ENCODE measurements at regions not wholly inside any gene's neighbourhood (a gene's known extent, or its start where the extent isn't known, plus 50 kb on each side); places are given as distances from the start of the nearest gene placed in this dataset.

DNA sequence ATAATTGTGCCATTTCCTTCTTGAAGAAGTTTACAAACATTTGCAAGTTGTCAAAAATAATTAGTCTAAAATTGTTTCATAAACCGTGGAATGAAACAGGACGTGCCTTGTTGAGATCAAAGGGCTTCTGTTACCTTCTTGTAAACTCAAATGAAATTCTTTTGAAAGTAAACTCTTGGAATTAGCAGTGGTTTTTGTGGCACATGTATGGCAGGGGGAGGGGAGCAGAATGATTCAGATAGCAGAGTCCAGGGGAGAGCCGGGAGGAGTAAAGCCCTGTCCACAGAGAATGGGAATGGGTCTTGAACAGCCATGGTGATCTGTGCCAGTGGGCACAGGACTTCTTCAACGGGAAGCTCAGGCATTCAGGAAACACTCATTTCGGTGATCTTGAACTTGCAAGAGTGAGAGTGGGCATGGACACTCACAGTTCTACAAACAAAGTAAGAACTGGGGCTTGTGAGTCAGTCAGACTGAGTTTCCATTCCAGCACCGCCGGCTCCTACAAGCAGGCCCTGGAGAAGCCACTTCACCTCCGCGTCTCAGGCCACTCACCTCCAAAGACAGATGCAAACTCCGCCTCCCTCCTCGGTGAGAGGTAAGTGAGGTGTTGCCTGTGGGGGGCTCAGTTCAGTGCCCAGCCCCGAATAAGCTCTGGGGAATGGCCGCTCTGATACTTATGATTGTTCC lies 143.1 kb downstream of the CDH26 start:
- Histone ChIP-seq H2AFZ (ENCODE audit: insufficient read depth, low read length, poor library complexity) (no peak overlapping the region), H2AK5ac (ENCODE audit: low read length) (no peak overlapping the region), H3K9me3 (ENCODE audit: insufficient read depth, low read depth, low read length) (peaks cover 1% of the 10 kb centered on the region), H3K23ac (ENCODE audit: low read length) (no peak overlapping the region), H3K14ac (ENCODE audit: low read length) (no peak overlapping the region), H2BK120ac (ENCODE audit: insufficient read depth, low read length, poor library complexity) (no peak overlapping the region), H2BK12ac (ENCODE audit: low read length) (no peak overlapping the region), H2BK5ac (ENCODE audit: low read depth, low read length, poor library complexity) (no peak overlapping the region), H3K79me1 (ENCODE audit: low read length) (no peaks in the 10 kb centered on the region), H3K9ac (ENCODE audit: low read length) (no peak overlapping the region), H3K79me2 (ENCODE audit: control insufficient read depth, insufficient read depth, low read length, poor library complexity) (no peaks in the 10 kb centered on the region), H4K12ac (ENCODE audit: low read depth, low read length) (no peak overlapping the region), H3K27me3 (ENCODE audit: insufficient read depth, low read length) (no peaks in the 10 kb centered on the region), H3K4me1 (ENCODE audit: control insufficient read depth in 1 of 2, insufficient read depth in 2 of 2, low read length in 2 of 2) (no peaks in the 10 kb centered on the region), H4K8ac (ENCODE audit: low read depth, low read length) (no peak overlapping the region), H3K36me3 (ENCODE audit: control insufficient read depth in 1 of 2, insufficient read depth in 2 of 2, low read length in 2 of 2) (no peaks in the 10 kb centered on the region), H3K4ac (ENCODE audit: low read depth, low read length) (no peak overlapping the region), H3K18ac (ENCODE audit: low read length) (no peak overlapping the region), H3K4me3 (ENCODE audit: low read depth, low read length) (no peak overlapping the region), H3K4me2 (ENCODE audit: low read length) (no peak overlapping the region), H4K91ac (ENCODE audit: low read depth, low read length) (no peak overlapping the region), H3K27ac (ENCODE audit: low read depth, low read length) (no peak overlapping the region)
- no peak for DNase-seq
- WGBS (ENCODE audit: extremely low coverage, insufficient coverage, insufficient read length) = no CpG with 5 or more reads among the region's 13 CpGs

DNA sequence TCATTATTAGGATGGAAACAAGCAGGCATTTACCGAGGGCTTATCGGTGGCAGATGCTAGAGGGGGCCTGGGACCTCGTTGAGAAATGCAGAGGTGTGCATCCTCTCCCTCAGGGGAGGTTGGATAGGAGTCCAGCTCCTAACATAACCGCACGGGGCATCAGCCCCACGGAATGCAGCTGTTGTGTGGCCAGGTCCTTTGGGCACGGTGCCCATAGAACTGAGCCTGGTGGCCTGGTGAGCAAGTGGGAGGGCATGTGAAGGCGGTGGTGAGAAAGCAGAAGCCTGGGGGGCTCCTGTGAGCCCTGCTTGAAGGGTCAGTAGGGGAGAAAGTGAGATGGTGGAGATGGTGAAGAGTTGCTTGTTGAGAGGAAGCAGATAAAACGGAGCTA lies 143.7 kb downstream of the CDH26 start:
- Histone ChIP-seq H3K23ac (ENCODE audit: low read length) (no peak overlapping the region), H3K79me2 (ENCODE audit: control insufficient read depth, insufficient read depth, low read length, poor library complexity) (no peaks in the 10 kb centered on the region), H3K27ac (ENCODE audit: low read depth, low read length) (no peak overlapping the region), H3K18ac (ENCODE audit: low read length) (no peak overlapping the region), H2AFZ (ENCODE audit: insufficient read depth, low read length, poor library complexity) (no peak overlapping the region), H3K9me3 (ENCODE audit: insufficient read depth, low read depth, low read length) (no peaks in the 10 kb centered on the region), H3K14ac (ENCODE audit: low read length) (no peak overlapping the region), H2BK5ac (ENCODE audit: low read depth, low read length, poor library complexity) (no peak overlapping the region), H2BK12ac (ENCODE audit: low read length) (no peak overlapping the region), H3K4me1 (ENCODE audit: control insufficient read depth in 1 of 2, insufficient read depth in 2 of 2, low read length in 2 of 2) (no peaks in the 10 kb centered on the region), H2AK5ac (ENCODE audit: low read length) (no peak overlapping the region), H4K8ac (ENCODE audit: low read depth, low read length) (no peak overlapping the region), H3K4me2 (ENCODE audit: low read length) (no peak overlapping the region), H3K79me1 (ENCODE audit: low read length) (no peaks in the 10 kb centered on the region), H4K91ac (ENCODE audit: low read depth, low read length) (no peak overlapping the region), H3K36me3 (ENCODE audit: control insufficient read depth in 1 of 2, insufficient read depth in 2 of 2, low read length in 2 of 2) (no peaks in the 10 kb centered on the region), H4K12ac (ENCODE audit: low read depth, low read length) (no peak overlapping the region), H3K27me3 (ENCODE audit: insufficient read depth, low read length) (no peaks in the 10 kb centered on the region), H2BK120ac (ENCODE audit: insufficient read depth, low read length, poor library complexity) (no peak overlapping the region), H3K4me3 (ENCODE audit: low read depth, low read length) (no peak overlapping the region), H3K4ac (ENCODE audit: low read depth, low read length) (no peak overlapping the region), H3K9ac (ENCODE audit: low read length) (no peak overlapping the region)
- DNase-seq = no peak
- no CpG with 5 or more reads among the region's 9 CpGs for WGBS (ENCODE audit: extremely low coverage, insufficient coverage, insufficient read length)

DNA sequence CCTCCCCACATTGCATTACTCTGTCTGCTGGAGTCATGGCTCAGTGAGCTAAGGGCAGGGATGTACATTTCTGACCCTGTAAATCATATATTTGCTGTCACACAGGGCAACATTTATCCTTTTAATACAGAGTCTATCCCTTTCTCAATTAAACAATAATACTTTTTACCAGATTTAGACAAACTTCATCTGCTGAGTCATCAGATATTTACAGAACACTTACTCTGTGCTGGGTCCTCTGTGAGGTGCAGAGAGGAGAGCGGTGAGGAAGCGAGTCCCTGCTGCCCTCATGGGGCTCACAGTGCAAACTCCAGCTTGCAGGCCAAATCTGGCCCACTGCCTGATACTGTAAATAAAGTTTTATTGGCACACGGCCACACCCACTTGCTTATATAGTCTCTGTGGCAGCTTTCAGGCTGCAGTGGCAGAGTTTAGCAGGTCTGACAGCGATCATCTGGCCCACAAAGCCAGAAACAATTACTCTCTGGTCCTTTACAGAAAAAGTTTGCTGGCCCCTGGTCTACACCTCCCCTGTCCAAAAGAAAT lies 144.5 kb downstream of the CDH26 start:
- Histone ChIP-seq H3K23ac (ENCODE audit: low read length) (no peak overlapping the region), H3K79me1 (ENCODE audit: low read length) (no peaks in the 10 kb centered on the region)
- WGBS (ENCODE audit: extremely low coverage, insufficient coverage, insufficient read length) = no CpG with 5 or more reads among the region's 4 CpGs

DNA sequence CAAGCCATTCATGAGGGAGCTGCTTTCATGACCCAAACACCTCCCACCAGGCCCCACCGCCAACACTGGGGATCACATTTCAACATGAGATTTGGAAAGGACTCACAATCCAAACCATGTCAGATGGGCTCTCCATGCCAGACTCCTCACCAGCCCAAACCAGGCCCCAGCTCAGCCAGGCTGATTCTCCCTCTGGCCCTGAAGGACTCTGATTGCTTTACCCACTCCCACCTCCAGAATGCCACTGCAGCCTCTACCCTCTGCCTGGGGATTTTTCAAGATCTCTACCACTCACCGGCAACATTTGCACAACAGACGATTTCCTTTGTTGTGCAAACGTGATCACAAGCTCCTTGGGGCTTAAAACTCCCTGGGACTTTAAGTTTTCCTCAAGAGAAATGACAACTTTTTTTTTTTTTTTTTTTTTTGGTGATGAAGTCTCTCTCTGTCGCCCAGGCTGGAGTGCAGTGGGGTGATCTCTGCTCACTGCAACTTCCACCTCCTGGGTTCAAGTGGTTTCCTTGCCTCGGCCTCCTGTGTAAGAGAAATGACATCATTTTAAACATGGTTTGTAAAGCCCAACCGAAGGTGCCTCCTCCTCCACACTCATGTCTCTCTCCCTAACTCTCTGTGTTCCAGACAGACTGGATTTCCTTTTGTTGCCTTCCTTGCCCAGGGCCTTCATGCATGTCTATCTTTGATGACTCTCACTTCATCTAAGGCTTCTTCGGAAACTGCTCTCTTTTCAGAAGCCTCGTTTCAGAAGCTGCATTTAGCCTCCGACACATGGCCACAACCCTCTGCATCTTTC lies 147.0 kb downstream of the CDH26 start:
- Histone ChIP-seq H4K8ac (ENCODE audit: low read depth, low read length) (no peak overlapping the region), H3K9ac (ENCODE audit: low read length) (no peak overlapping the region)

More for the DNA sequence above, 144.5 kb downstream of the CDH26 start:
- H4K8ac ChIP-seq (ENCODE audit: low read depth, low read length) = no peak overlapping the region
- H3K9me3 ChIP-seq (ENCODE audit: insufficient read depth, low read depth, low read length) = no peaks in the 10 kb centered on the region
- no peak overlapping the region for H2AK5ac ChIP-seq (ENCODE audit: low read length)
- no peak overlapping the region for H2AFZ ChIP-seq (ENCODE audit: insufficient read depth, low read length, poor library complexity)
- no peak overlapping the region for H4K91ac ChIP-seq (ENCODE audit: low read depth, low read length)
- no peak overlapping the region for H3K18ac ChIP-seq (ENCODE audit: low read length)
- H3K4me1 ChIP-seq (ENCODE audit: control insufficient read depth in 1 of 2, insufficient read depth in 2 of 2, low read length in 2 of 2) = no peaks in the 10 kb centered on the region
- H3K4me2 ChIP-seq (ENCODE audit: low read length) = no peak overlapping the region
- no peak overlapping the region for H2BK12ac ChIP-seq (ENCODE audit: low read length)
- no peak overlapping the region for H3K14ac ChIP-seq (ENCODE audit: low read length)
- DNase-seq = no peak
- no peak overlapping the region for H4K12ac ChIP-seq (ENCODE audit: low read depth, low read length)
- no peaks in the 10 kb centered on the region for H3K79me2 ChIP-seq (ENCODE audit: control insufficient read depth, insufficient read depth, low read length, poor library complexity)
- H3K9ac ChIP-seq (ENCODE audit: low read length) = no peak overlapping the region
- H2BK120ac ChIP-seq (ENCODE audit: insufficient read depth, low read length, poor library complexity) = no peak overlapping the region
- H3K4me3 ChIP-seq (ENCODE audit: low read depth, low read length) = no peak overlapping the region
- no peaks in the 10 kb centered on the region for H3K36me3 ChIP-seq (ENCODE audit: control insufficient read depth in 1 of 2, insufficient read depth in 2 of 2, low read length in 2 of 2)
- no peak overlapping the region for H2BK5ac ChIP-seq (ENCODE audit: low read depth, low read length, poor library complexity)
- H3K27ac ChIP-seq (ENCODE audit: low read depth, low read length) = no peak overlapping the region
- H3K27me3 ChIP-seq (ENCODE audit: insufficient read depth, low read length) = no peaks in the 10 kb centered on the region
- H3K4ac ChIP-seq (ENCODE audit: low read depth, low read length) = no peak overlapping the region

More for the DNA sequence above, 147.0 kb downstream of the CDH26 start:
- Histone ChIP-seq H4K91ac (ENCODE audit: low read depth, low read length) (no peak overlapping the region), H2BK12ac (ENCODE audit: low read length) (no peak overlapping the region), H3K27me3 (ENCODE audit: insufficient read depth, low read length) (no peaks in the 10 kb centered on the region), H3K27ac (ENCODE audit: low read depth, low read length) (no peak overlapping the region), H3K79me1 (ENCODE audit: low read length) (no peaks in the 10 kb centered on the region), H3K79me2 (ENCODE audit: control insufficient read depth, insufficient read depth, low read length, poor library complexity) (no peaks in the 10 kb centered on the region), H3K4me2 (ENCODE audit: low read length) (no peak overlapping the region), H2AK5ac (ENCODE audit: low read length) (no peak overlapping the region), H3K4me1 (ENCODE audit: control insufficient read depth in 1 of 2, insufficient read depth in 2 of 2, low read length in 2 of 2) (peaks cover 0 to 2% of the 10 kb centered on the region in 2 experiments), H3K4ac (ENCODE audit: low read depth, low read length) (no peak overlapping the region), H3K4me3 (ENCODE audit: low read depth, low read length) (no peak overlapping the region), H3K9me3 (ENCODE audit: insufficient read depth, low read depth, low read length) (no peaks in the 10 kb centered on the region), H4K12ac (ENCODE audit: low read depth, low read length) (no peak overlapping the region), H3K36me3 (ENCODE audit: control insufficient read depth in 1 of 2, insufficient read depth in 2 of 2, low read length in 2 of 2) (no peaks in the 10 kb centered on the region), H2AFZ (ENCODE audit: insufficient read depth, low read length, poor library complexity) (no peak overlapping the region), H2BK120ac (ENCODE audit: insufficient read depth, low read length, poor library complexity) (no peak overlapping the region), H3K14ac (ENCODE audit: low read length) (no peak overlapping the region), H2BK5ac (ENCODE audit: low read depth, low read length, poor library complexity) (no peak overlapping the region), H3K23ac (ENCODE audit: low read length) (no peak overlapping the region), H3K18ac (ENCODE audit: low read length) (no peak overlapping the region)
- no CpG with 5 or more reads among the region's 10 CpGs for WGBS (ENCODE audit: extremely low coverage, insufficient coverage, insufficient read length)
- no peak for DNase-seq
